SU-DHL-6 (cell line): ENCODE measurements at regions not wholly inside any gene's neighbourhood (a gene's known extent, or its start where the extent isn't known, plus 50 kb on each side); places are given as distances from the start of the nearest gene placed in this dataset.

Experiments
- H2AFZ ChIP-seq: fragments of 200-600 bp; sonication (generic); 2 replicates; pipeline ENCODE4 v1.6.1; 2014; ENCODE audit warnings: low read depth, mild to moderate bottlenecking, moderate library complexity, mixed read lengths, antibody characterized with exemption, low read length; ENCODE audit not compliant: severe bottlenecking
- H3F3A ChIP-seq: fragments of 200-600 bp; shearing (Covaris generic); 2 replicates; pipeline ENCODE4 v1.6.0; 2016; ENCODE audit warnings: antibody characterized with exemption, mild to moderate bottlenecking; ENCODE audit not compliant: insufficient read depth
- H3K27ac ChIP-seq: fragments of 200-600 bp; sonication (generic); 2 replicates; pipeline ENCODE4 v1.5.1; 2016; ENCODE audit warnings: low read depth, mild to moderate bottlenecking, low read length, moderate library complexity, mixed read lengths
- H3K27me3 ChIP-seq: fragments of 200-600 bp; sonication (generic), shearing (Covaris generic); 2 replicates; pipeline ENCODE4 v1.6.0; 2014; ENCODE audit warnings: mild to moderate bottlenecking, low read length
- H3K36me3 ChIP-seq: fragments of 200-600 bp; sonication (generic); 2 replicates; pipeline ENCODE4 v1.6.1; 2014; ENCODE audit warnings: mild to moderate bottlenecking, low read length, mixed read lengths
- H3K4me2 ChIP-seq: fragments of 300-600, 200-600 bp; shearing (Covaris generic), sonication (generic); 2 replicates; pipeline ENCODE4 v1.6.0; 2014; ENCODE audit warnings: low read length, low read depth, mild to moderate bottlenecking; ENCODE audit not compliant: poor library complexity, severe bottlenecking
- H3K4me3 ChIP-seq: fragments of 200-600 bp; sonication (generic); 2 replicates; pipeline ENCODE4 v1.5.1; 2014; ENCODE audit warnings: antibody characterized with exemption, low read length, mild to moderate bottlenecking, mixed read lengths; ENCODE audit not compliant: insufficient read depth, poor library complexity, severe bottlenecking
- H3K79me2 ChIP-seq: fragments of 200-600 bp; sonication (generic); 2 replicates; pipeline ENCODE4 v1.6.1; 2014; ENCODE audit warnings: mild to moderate bottlenecking, low read length, moderate library complexity; ENCODE audit not compliant: insufficient read depth
- H3K9ac ChIP-seq: fragments of 200-600 bp; sonication (generic); 2 replicates; pipeline ENCODE4 v1.7.0; 2014; ENCODE audit warnings: mild to moderate bottlenecking, low read length
- H3K9me2 ChIP-seq: fragments of 200-600 bp; sonication (generic); replicated peaks from 2 replicates; pipeline ENCODE4 v1.6.1; 2014; ENCODE audit warnings: low read length; ENCODE audit not compliant: insufficient read depth
- H3K9me3 ChIP-seq: fragments of 200-600 bp; sonication (generic); 2 replicates; pipeline ENCODE4 v1.6.1; 2014; ENCODE audit warnings: low read length, mixed read lengths; ENCODE audit not compliant: insufficient read depth
- H4K20me1 ChIP-seq: fragments of 200-600 bp; sonication (generic); 2 replicates; pipeline ENCODE4 v1.6.1; 2014; ENCODE audit warnings: low read depth, mild to moderate bottlenecking, antibody characterized with exemption, low read length, moderate library complexity, mixed read lengths
- CTCF ChIP-seq: fragments of 200-600 bp; sonication (generic); IDR thresholded peaks from one replicate; pipeline ENCODE4 v1.5.1; 2017; ENCODE audit warnings: antibody characterized with exemption, mild to moderate bottlenecking, low read length, moderate library complexity; ENCODE audit not compliant: insufficient read depth, poor library complexity, severe bottlenecking
- EZH2phosphoT487 ChIP-seq: fragments of 200-600 bp; sonication (generic), shearing (Covaris generic); conservative IDR thresholded peaks from 2 replicates; pipeline ENCODE4 v1.6.1; 2018; ENCODE audit warnings: mild to moderate bottlenecking, antibody characterized with exemption, low read length, moderate library complexity, mixed read lengths

DNA sequence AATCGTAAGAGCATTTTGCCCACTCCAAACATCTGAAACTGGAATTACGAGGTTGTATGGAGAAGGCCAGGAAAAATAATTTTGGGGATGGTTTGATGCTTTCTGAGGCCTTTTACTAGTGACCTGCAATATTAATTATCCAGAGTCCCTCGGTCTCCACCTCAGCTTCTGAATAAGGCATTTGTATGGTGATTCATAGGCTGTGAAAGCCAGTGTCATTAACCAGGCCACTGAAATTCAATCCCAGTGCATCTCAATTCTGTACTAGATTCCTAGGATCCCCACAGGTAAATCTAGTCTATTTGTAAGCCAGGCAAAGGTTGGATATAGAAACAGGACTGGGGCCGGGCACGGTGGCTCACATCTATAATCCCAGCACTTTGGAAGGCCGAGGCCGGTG is 135.4 kb upstream of the RBPJ start:
- H3K4me3 ChIP-seq = no peak overlapping the region
- no peak overlapping the region for H3K9ac ChIP-seq
- no peaks in the 10 kb centered on the region for H3K9me3 ChIP-seq
- H3K79me2 ChIP-seq = no peaks in the 10 kb centered on the region
- no peak overlapping the region for H3K4me2 ChIP-seq
- TF ChIP-seq EZH2phosphoT487 (no peak), CTCF (no peak)
- H4K20me1 ChIP-seq = no peaks in the 10 kb centered on the region
- H3K27me3 ChIP-seq = no peaks in the 10 kb centered on the region
- no peaks in the 10 kb centered on the region for H3K36me3 ChIP-seq
- H2AFZ ChIP-seq = no peak overlapping the region
- no peaks in the 10 kb centered on the region for H3F3A ChIP-seq
- no peak overlapping the region for H3K27ac ChIP-seq
- no peaks in the 10 kb centered on the region for H3K9me2 ChIP-seq

DNA sequence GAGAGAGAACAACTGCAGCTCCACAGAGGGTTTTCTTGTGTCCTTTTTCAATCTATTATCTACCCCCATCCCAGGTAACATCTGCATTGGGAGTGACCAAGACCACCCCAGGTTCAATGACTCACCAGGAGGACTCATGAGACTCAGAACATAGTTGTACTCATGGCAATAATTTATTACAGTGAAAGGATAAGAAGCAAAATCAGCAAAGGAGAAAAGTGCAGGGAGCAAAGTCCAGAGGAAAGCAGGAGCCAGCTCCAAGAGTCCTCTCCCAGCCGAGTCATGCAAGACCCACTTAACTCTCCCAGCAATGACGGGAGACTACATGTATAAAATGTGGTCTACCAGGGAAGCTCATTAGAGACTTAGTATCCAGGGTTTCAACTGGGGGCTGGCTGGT is 129.5 kb upstream of the RBPJ start:
- no peak overlapping the region for H3K4me2 ChIP-seq
- H3K27me3 ChIP-seq = no peaks in the 10 kb centered on the region
- H2AFZ ChIP-seq = no peak overlapping the region
- no peak overlapping the region for H3K4me3 ChIP-seq
- no peaks in the 10 kb centered on the region for H3F3A ChIP-seq
- no peak for TF ChIP-seq EZH2phosphoT487
- no peak for TF ChIP-seq CTCF
- H3K27ac ChIP-seq = no peak overlapping the region
- no peaks in the 10 kb centered on the region for H4K20me1 ChIP-seq
- no peaks in the 10 kb centered on the region for H3K9me2 ChIP-seq
- no peaks in the 10 kb centered on the region for H3K79me2 ChIP-seq
- H3K9me3 ChIP-seq = no peaks in the 10 kb centered on the region
- no peak overlapping the region for H3K9ac ChIP-seq
- no peaks in the 10 kb centered on the region for H3K36me3 ChIP-seq

DNA sequence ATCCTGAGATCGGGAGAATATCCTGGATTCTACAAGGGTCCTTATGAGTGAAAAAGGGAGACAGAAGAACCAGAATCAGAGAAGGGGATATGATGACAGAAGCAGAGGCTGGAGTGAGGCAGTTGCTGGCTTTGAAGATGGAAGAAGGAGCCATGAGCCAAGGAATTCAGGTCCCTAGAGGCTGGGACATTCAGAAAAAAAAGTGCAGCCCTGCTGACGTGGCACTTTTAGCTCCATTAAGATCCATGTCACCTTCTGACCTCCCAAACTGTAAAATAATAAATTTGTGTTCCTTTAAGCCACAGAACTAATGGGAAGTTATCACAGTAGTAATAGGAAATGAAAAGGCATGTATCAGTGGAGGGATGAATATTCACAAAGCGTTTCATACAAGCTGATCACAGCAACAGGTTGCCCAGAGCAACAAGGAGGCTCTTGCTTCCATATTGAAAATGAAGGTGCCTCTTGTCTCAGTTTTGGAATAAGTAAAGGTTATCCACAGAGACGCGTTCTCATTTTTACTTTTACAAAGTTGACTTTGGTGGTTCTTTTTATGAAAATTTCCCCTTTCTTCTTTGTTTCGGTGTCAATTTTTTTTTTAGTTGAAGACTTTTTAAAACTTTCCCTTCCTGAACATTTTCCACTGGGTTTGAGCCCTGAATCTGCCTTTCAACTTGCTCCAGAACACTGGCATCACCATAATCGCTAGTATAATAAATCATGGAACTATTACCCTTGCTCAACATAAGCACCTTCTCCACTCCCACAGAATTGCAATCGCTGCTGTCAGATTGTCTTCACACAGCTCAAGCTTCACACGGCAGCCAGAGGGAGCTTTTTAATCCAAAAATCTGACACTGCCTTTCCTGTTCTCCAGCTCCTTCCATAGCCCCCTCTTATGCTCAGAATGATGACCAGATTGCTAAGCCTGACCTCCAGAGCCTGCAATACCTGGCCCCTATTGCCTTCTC is 127.6 kb upstream of the RBPJ start:
- Histone ChIP-seq H3K36me3 (no peaks in the 10 kb centered on the region), H3K79me2 (no peaks in the 10 kb centered on the region), H3K4me2 (no peak overlapping the region), H4K20me1 (no peaks in the 10 kb centered on the region), H3K27me3 (no peaks in the 10 kb centered on the region), H3K9ac (no peak overlapping the region), H3K27ac (no peak overlapping the region), H3K9me2 (no peaks in the 10 kb centered on the region), H3K9me3 (no peaks in the 10 kb centered on the region), H3K4me3 (no peak overlapping the region), H3F3A (no peaks in the 10 kb centered on the region), H2AFZ (no peak overlapping the region)
- TF ChIP-seq EZH2phosphoT487 (no peak), CTCF (no peak)
